T47D (cell line): ENCODE measurements at regions not wholly inside any gene's neighbourhood (a gene's known extent, or its start where the extent isn't known, plus 50 kb on each side); places are given as distances from the start of the nearest gene placed in this dataset.

Source experiments
- DNase-seq, 2 experiments: peaks; one replicate each; pipeline versions ENCODE4 v3.0.0 to v3.0.0-alpha.2; 2011 to 2012; ENCODE audit warnings: low read depth in 1 of 2, low spot score in 1 of 2
- JUND ChIP-seq: IDR thresholded peaks from 2 replicates; pipeline ENCODE4 v1.6.1; 2012; ENCODE audit warnings: low read depth
- in situ Hi-C: cut with HindIII; loops from 2 replicates; pipeline ENCODE4 v1.10.0; 2016; ENCODE audit warnings: low sequenced_read_pairs, low pct_unique_long_range_greater_than_20kb

GRCh38 chr3:148173851-148174250 lies 523.9 kb upstream of the AGTR1 start:
- TF ChIP-seq JUND: no peak
- in situ Hi-C loops: no loop called here
- DNase-seq: no peak

GRCh38 chr3:148175214-148175613 lies 522.5 kb upstream of the AGTR1 start:
- in situ Hi-C loops: no loop called here
- TF ChIP-seq JUND: no peak
- no peak for DNase-seq

GRCh38 chr3:148178503-148178902 lies 519.2 kb upstream of the AGTR1 start:
- TF ChIP-seq JUND: no peak
- DNase-seq: no peak
- in situ Hi-C loops: no loop called here

DNA sequence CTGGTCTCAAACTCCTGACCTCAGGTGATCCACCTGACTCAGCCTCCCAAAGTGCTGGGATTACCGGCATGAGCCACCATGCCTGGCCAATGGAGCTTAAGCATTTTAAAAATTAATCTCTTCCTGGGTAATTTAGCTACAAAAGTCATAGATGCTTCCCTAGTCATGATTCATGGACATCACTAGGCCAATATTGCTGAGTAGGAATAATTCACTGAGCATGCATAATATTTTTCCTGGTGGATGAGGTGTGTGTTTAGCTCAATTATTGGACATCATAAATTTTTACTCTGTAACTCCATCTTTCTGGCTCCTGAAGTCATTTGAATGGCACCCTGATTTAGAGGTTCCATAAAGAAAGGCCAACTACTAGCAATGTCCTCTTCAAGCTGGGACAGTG lies 512.9 kb upstream of the AGTR1 start:
- no peak for DNase-seq
- TF ChIP-seq JUND: no peak
- in situ Hi-C loops: no loop called here

DNA sequence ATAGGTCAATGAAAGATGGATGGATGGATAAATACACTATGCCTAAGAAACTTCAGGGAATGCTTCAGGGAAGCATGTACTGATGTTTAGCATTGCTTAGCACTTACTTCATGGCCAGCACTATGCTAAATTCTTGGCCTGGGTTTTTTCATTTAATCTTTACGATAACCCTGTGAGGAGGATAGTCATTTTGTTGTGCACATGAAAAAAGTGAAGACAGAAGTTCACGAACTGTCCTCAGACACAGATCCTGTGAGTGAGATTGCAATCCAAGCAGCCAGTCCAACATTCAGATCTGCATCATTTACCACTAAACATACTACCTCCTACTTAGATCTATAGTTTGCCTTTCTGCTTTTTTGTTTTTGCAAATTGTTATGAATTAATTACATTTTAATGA lies 510.8 kb upstream of the AGTR1 start:
- no peak for TF ChIP-seq JUND
- DNase-seq: no peak
- in situ Hi-C loops: no loop called here

DNA sequence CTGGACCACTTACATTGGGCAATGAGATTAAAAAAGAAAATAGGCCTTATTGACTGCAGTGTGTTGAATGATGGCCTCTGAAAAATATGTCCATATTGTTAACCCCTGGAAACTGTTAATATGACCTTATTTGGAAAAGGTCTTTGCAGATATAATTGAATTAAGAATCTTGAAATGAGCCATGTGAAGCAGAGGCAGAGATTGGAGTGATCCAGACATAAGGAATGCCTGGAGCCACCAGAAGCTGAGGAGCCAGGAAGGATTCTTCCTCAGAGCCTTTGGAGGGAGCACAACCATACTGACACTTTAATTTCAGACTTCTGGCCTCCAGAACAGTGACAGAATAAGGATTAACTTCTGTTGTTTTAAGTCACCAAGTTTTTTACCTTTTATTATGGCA lies 510.4 kb upstream of the AGTR1 start:
- TF ChIP-seq JUND: no peak
- no peak for DNase-seq
- in situ Hi-C loops: no loop called here

DNA sequence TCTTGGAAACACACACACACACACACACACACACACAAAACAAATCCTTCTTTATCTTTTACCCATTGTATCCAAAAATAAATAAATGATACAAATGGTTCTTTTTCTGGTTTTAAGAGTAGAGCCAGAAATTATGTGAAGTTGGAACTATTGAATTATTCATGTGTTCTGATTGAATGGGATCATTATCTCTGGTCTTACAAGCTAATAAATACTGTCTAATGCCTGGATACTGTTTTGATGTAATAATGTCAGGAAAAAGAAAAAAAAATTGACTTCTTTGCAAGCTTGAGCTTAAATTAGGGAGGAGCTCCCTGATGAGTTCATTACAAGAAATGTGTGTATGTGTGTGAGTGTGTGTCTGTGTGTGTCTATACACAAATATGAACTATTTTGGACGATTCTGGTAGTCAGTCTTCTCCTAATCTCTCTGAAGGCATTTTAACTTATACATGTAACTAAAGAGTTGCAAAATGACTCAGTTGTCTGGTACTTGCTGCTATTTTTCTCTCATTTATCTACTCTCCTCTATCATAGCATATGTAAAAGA lies 507.2 kb upstream of the AGTR1 start:
- no peak for DNase-seq
- no peak for TF ChIP-seq JUND
- in situ Hi-C loops: no loop called here

DNA sequence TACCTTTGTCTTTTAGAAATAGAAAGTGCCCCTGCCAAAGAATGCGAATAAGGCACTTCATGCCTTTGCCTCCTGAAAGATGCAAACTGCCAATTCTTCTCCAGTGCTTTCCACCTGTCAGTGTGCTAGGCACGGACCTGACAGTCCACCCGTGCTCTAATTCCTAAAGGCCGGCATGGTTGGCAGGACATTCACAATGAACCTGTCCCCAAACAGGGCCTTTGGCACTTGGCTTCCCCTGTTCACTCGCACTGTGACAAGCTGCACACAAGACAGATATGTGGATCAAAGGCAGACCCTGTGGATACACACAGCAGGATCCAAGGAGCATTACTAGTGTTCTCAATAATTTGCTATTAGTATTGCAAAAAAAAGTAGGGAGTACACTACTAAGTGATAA lies 505.7 kb upstream of the AGTR1 start:
- DNase-seq: no peak
- in situ Hi-C loops: no loop called here
- no peak for TF ChIP-seq JUND

DNA sequence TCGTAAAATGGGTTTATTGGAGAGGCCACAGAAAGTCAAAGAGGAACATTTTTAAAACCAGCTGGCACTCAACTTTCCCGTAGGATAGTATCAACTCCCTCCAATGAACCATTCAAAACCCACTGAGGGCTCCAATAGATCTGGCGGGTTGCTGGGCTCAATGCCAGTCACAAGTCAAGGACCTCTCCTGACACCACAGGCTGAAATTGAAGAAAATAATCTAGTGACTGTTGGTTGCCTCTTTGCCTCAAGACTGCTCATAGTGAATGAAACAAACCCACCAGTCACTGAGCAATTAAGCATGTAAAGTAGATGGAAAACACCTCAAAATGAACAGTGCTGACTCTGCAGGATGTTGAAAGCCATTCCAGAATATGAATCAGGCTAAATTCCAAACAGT lies 500.6 kb upstream of the AGTR1 start:
- in situ Hi-C loops: no loop called here
- no peak for DNase-seq
- no peak for TF ChIP-seq JUND

- DNase-seq: no peak
- no peak for TF ChIP-seq JUND
- in situ Hi-C loops: no loop called here
Measured at GRCh38 chr3:148202386-148202785, 495.3 kb upstream of the AGTR1 start.

- in situ Hi-C loops: no loop called here
Measured at GRCh38 chr3:148203297-148204010, 494.2 kb upstream of the AGTR1 start.

GRCh38 chr3:148204131-148204530 lies 493.6 kb upstream of the AGTR1 start:
- in situ Hi-C loops: no loop called here
- TF ChIP-seq JUND: no peak
- DNase-seq: no peak

More at GRCh38 chr3:148203297-148204010, 494.2 kb upstream of the AGTR1 start:
- no peak for TF ChIP-seq JUND
- no peak for DNase-seq

GRCh38 chr3:148205977-148206376 lies 491.7 kb upstream of the AGTR1 start:
- no peak for TF ChIP-seq JUND
- no peak for DNase-seq
- in situ Hi-C loops: no loop called here

GRCh38 chr3:148206446-148206845 lies 491.3 kb upstream of the AGTR1 start:
- no peak for DNase-seq
- no peak for TF ChIP-seq JUND
- in situ Hi-C loops: no loop called here
